H1 (cell line): ENCODE measurements at regions not wholly inside any gene's neighbourhood (a gene's known extent, or its start where the extent isn't known, plus 50 kb on each side); places are given as distances from the start of the nearest gene placed in this dataset.

ENCODE experiments used
- CTCF ChIA-PET: fragments of 300-600 bp; sonication (Branson Sonifier 250); formaldehyde crosslinking; loops from one replicate; lab custom pipeline; 2021; ENCODE audit not compliant: partially characterized antibody; lab: Charles Lee
- POLR2A ChIA-PET: fragments of 300-600 bp; sonication (Branson Sonifier 250); formaldehyde crosslinking; loops from one replicate; lab custom pipeline; 2021; ENCODE audit warnings: inconsistent platforms; ENCODE audit not compliant: partially characterized antibody; lab: Charles Lee
- DNase-seq, 2 experiments: peaks; one replicate each; pipeline versions ENCODE4 v3.0.0 to v3.0.0-alpha.2; 2010 to 2022; ENCODE audit warnings: low spot score in 2 of 2, low read depth in 1 of 2, mixed read lengths in 1 of 2
- FAIRE-seq: peaks from 2 replicates; lab custom pipeline; 2011; peaks lifted over from hg19 to GRCh38; lab: Jason Lieb, UNC
- H2AFZ ChIP-seq: 2 replicates; pipeline ENCODE4 v1.8.1; 2012; ENCODE audit warnings: low read length, inconsistent platforms
- H2AK5ac ChIP-seq: 2 replicates; pipeline ENCODE4 v1.6.1; 2013; ENCODE audit warnings: low read depth, low read length
- H2BK120ac ChIP-seq: replicated peaks from 2 replicates; pipeline ENCODE3; 2013; ENCODE audit warnings: low read depth, low read length, inconsistent platforms
- H2BK12ac ChIP-seq: 2 replicates; pipeline ENCODE4 v1.6.1; 2013; ENCODE audit warnings: low read depth, low read length
- H2BK15ac ChIP-seq: 2 replicates; pipeline ENCODE4 v1.6.1; 2013; ENCODE audit warnings: low read length
- H2BK20ac ChIP-seq: 2 replicates; pipeline ENCODE4 v1.6.1; 2013; ENCODE audit warnings: low read length
- H2BK5ac ChIP-seq: 2 replicates; pipeline ENCODE4 v1.6.1; 2013; ENCODE audit warnings: low read depth, low read length
- H3K14ac ChIP-seq: 2 replicates; pipeline ENCODE4 v1.6.1; 2013; ENCODE audit warnings: inconsistent platforms; ENCODE audit not compliant: insufficient read length
- H3K18ac ChIP-seq: 2 replicates; pipeline ENCODE4 v1.6.1; 2013; ENCODE audit warnings: low read length; ENCODE audit errors: extremely low read depth
- H3K23ac ChIP-seq: 2 replicates; pipeline ENCODE4 v1.6.1; 2013; ENCODE audit warnings: inconsistent platforms; ENCODE audit not compliant: insufficient read length
- H3K23me2 ChIP-seq: 2 replicates; pipeline ENCODE4 v1.6.1; 2013; ENCODE audit warnings: low read depth, low read length
- H3K27ac ChIP-seq: 2 replicates; pipeline ENCODE4 v1.6.1; 2011; ENCODE audit warnings: low read depth, low read length, inconsistent platforms
- H3K27me3 ChIP-seq, 4 experiments: replicated peaks in 1 of 4; 1 replicate in 1 of 4; 2 replicates in 3 of 4; pipeline versions ENCODE4 v1.6.1 to v1.8.1; 2011 to 2013; ENCODE audit warnings: low read length in 3 of 4, mild to moderate bottlenecking in 3 of 4, inconsistent platforms in 2 of 4, mixed read lengths in 2 of 4, moderate library complexity in 1 of 4; ENCODE audit not compliant: control insufficient read depth in 3 of 4, insufficient read depth in 3 of 4; ENCODE audit errors: extremely low read depth in 1 of 4
- H3K36me3 ChIP-seq, 4 experiments: 2 replicates each; pipeline versions ENCODE4 v1.6.1 to v1.8.1; 2011 to 2013; ENCODE audit warnings: mild to moderate bottlenecking in 4 of 4, low read length in 3 of 4, moderate library complexity in 2 of 4, control low read depth in 1 of 4, inconsistent platforms in 1 of 4; ENCODE audit not compliant: insufficient read depth in 4 of 4, control insufficient read depth in 2 of 4
- H3K4ac ChIP-seq: replicated peaks from 2 replicates; pipeline ENCODE3; 2013; ENCODE audit warnings: low read length, low read depth, mixed read lengths, inconsistent platforms; ENCODE audit not compliant: insufficient read length
- H3K4me1 ChIP-seq, 4 experiments: replicated peaks in 1 of 4; 1 replicate in 1 of 4; 2 replicates in 3 of 4; pipeline versions ENCODE4 v1.6.1 to v1.8.1; 2011 to 2013; ENCODE audit warnings: low read length in 3 of 4, inconsistent platforms in 2 of 4, mixed read lengths in 1 of 4; ENCODE audit not compliant: insufficient read depth in 4 of 4, control insufficient read depth in 3 of 4
- H3K4me2 ChIP-seq, 2 experiments: 2 replicates each; pipeline versions ENCODE4 v1.6.1 to v1.8.1; 2011 to 2013; ENCODE audit warnings: low read depth in 2 of 2, low read length in 2 of 2, control low read depth in 1 of 2, inconsistent platforms in 1 of 2, mild to moderate bottlenecking in 1 of 2; ENCODE audit not compliant: insufficient read depth in 1 of 2
- H3K4me3 ChIP-seq, 4 experiments: fragments of 200-600, 300-600 bp in 1 of 4; sonication (generic), shearing (Covaris generic), sonication (Bioruptor Twin) in 1 of 4; 2 replicates each; pipeline versions ENCODE4 v1.5.1 to v1.8.1; 2011 to 2016; ENCODE audit warnings: low read length in 4 of 4, low read depth in 3 of 4, control low read depth in 2 of 4, inconsistent platforms in 2 of 4, mild to moderate bottlenecking in 2 of 4, mixed read lengths in 1 of 4, moderate library complexity in 1 of 4; ENCODE audit not compliant: insufficient read depth in 2 of 4; ENCODE audit errors: extremely low read depth in 1 of 4
- H3K56ac ChIP-seq: replicated peaks from 2 replicates; pipeline ENCODE3; 2013; ENCODE audit warnings: low read depth, mild to moderate bottlenecking, mixed read lengths, low read length, inconsistent platforms; ENCODE audit not compliant: insufficient read length
- H3K79me1 ChIP-seq: 2 replicates; pipeline ENCODE4 v1.6.1; 2013; ENCODE audit warnings: low read depth, low read length, control low read depth
- H3K79me2 ChIP-seq, 2 experiments: 2 replicates each; pipeline versions ENCODE4 v1.6.1 to v1.8.1; 2012 to 2013; ENCODE audit warnings: low read length in 2 of 2, mild to moderate bottlenecking in 2 of 2, inconsistent platforms in 1 of 2; ENCODE audit not compliant: insufficient read depth in 2 of 2, control insufficient read depth in 1 of 2
- H3K9ac ChIP-seq, 4 experiments: replicated peaks in 1 of 4; 1 replicate in 1 of 4; 2 replicates in 3 of 4; pipeline versions ENCODE4 v1.6.1 to v1.8.1; 2011 to 2013; ENCODE audit warnings: low read depth in 3 of 4, low read length in 3 of 4, control low read depth in 2 of 4, mild to moderate bottlenecking in 2 of 4, moderate library complexity in 2 of 4, inconsistent platforms in 1 of 4; ENCODE audit errors: extremely low read depth in 1 of 4
- H3K9me3 ChIP-seq, 2 experiments: 2 replicates each; pipeline versions ENCODE4 v1.6.1 to v1.8.1; 2012 to 2013; ENCODE audit warnings: mild to moderate bottlenecking in 2 of 2, moderate library complexity in 2 of 2, control low read depth in 1 of 2, inconsistent platforms in 1 of 2, low read depth in 1 of 2, low read length in 1 of 2, mixed read lengths in 1 of 2; ENCODE audit not compliant: insufficient read depth in 2 of 2
- H4K20me1 ChIP-seq, 2 experiments: replicated peaks in 1 of 2; 2 replicates each; pipeline versions ENCODE3 to v1.8.1; 2011 to 2013; ENCODE audit warnings: inconsistent platforms in 2 of 2, low read length in 2 of 2, mild to moderate bottlenecking in 1 of 2; ENCODE audit not compliant: insufficient read depth in 2 of 2, control insufficient read depth in 1 of 2
- H4K5ac ChIP-seq: 2 replicates; pipeline ENCODE4 v1.6.1; 2013; ENCODE audit warnings: low read length, low read depth, mixed read lengths, inconsistent platforms; ENCODE audit not compliant: insufficient read length
- H4K8ac ChIP-seq: 2 replicates; pipeline ENCODE4 v1.8.0; 2013; ENCODE audit warnings: mild to moderate bottlenecking, moderate library complexity, low read length, inconsistent platforms; ENCODE audit not compliant: insufficient read depth; ENCODE audit errors: extremely low read depth
- H4K91ac ChIP-seq: replicated peaks from 2 replicates; pipeline ENCODE3; 2013; ENCODE audit warnings: low read length, mixed read lengths, inconsistent platforms; ENCODE audit not compliant: insufficient read length
- ASH2L ChIP-seq: fragments of 200-600, 300-600 bp; sonication (generic); IDR thresholded peaks from one replicate; pipeline ENCODE4 v1.7.1; 2017; ENCODE audit warnings: low read length
- HDAC2 ChIP-seq, 2 experiments: fragments of 300-600 bp in 1 of 2; sonication (generic) in 1 of 2; IDR thresholded peaks; 2 replicates each; pipeline ENCODE4 v1.6.1; 2011 to 2012; ENCODE audit warnings: low read depth in 2 of 2, low read length in 2 of 2, mild to moderate bottlenecking in 2 of 2, moderate library complexity in 2 of 2, borderline replicate concordance in 1 of 2, inconsistent platforms in 1 of 2
- JUND ChIP-seq: IDR thresholded peaks from 2 replicates; pipeline ENCODE4 v1.6.1; 2011; ENCODE audit warnings: mild to moderate bottlenecking, improper control_type of control experiment, low read length
- NANOG ChIP-seq: IDR thresholded peaks from 2 replicates; pipeline ENCODE4 v1.6.1; 2011; ENCODE audit warnings: low read length, low read depth, mild to moderate bottlenecking, inconsistent platforms; ENCODE audit not compliant: insufficient read depth, poor library complexity, severe bottlenecking
- SP2 ChIP-seq: IDR thresholded peaks from 2 replicates; pipeline ENCODE4 v1.6.1; 2012; ENCODE audit warnings: mild to moderate bottlenecking, low read length, inconsistent platforms
- WGBS, 2 experiments: shearing (Covaris generic) in 1 of 2; methylation state at CpG; one replicate each; pipeline versions ENCODE4 v1.1.6 to v1.1.7; 2013 to 2015; ENCODE audit warnings: low lambda C conversion rate in 2 of 2, mixed read lengths in 2 of 2, inconsistent platforms in 1 of 2, low coverage in 1 of 2, missing lambda C conversion rate in 1 of 2; ENCODE audit not compliant: insufficient replicate concordance in 2 of 2, insufficient coverage in 1 of 2, insufficient read length in 1 of 2; ENCODE audit errors: extremely low coverage in 1 of 2, missing lambda C conversion rate in 1 of 2; 5-methylcytosine and 5-hydroxymethylcytosine counted together
- TF ChIP-seq, protein P1 (sequence below): IDR thresholded peaks from 2 replicates; pipeline ENCODE4 v1.6.1; 2011; ENCODE audit warnings: low read length, improper control_type of control experiment

DNA sequence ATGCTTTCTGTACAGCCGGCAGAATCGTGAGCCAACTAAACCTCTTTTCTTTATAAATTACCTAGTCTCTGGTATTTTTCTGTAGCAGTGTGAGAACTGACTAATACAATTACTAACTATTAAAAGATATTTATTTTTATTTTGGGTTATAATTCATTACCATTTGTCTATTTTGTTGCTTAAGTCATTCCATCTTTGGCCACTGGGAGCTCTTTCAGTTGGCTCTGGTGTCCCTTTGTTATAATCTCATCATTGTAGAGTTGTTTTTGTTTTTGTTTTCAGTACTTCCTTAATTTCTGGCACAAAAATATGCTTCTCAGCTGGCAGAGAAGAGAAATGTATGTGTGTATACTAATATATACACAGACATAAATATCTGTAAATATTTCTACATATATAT is 807.9 kb upstream of the MBL2 start:
- no peak overlapping the region for H3K4me2 ChIP-seq
- H2AK5ac ChIP-seq, result no peak overlapping the region
- no peak overlapping the region for H2BK15ac ChIP-seq
- WGBS, 2 experiments, result 88% methylated on average over 2 of the region's 2 CpGs; no CpG with 5 or more reads in 1 of the 2 experiments
- no peak overlapping the region for H4K8ac ChIP-seq
- H3K27ac ChIP-seq, result no peak overlapping the region
- no peak overlapping the region for H3K23ac ChIP-seq
- H3K79me1 ChIP-seq, result no peaks in the 10 kb centered on the region
- no peak overlapping the region for H3K4me3 ChIP-seq
- no peak overlapping the region for H2BK12ac ChIP-seq
- H2BK20ac ChIP-seq, result no peak overlapping the region; the same call in 1 of the 2 replicates
- H3K9me3 ChIP-seq, result no peaks in the 10 kb centered on the region
- no peak overlapping the region for H3K14ac ChIP-seq
- FAIRE-seq, result no peak
- no peak overlapping the region for H3K56ac ChIP-seq
- H3K9ac ChIP-seq, result no peak overlapping the region
- H3K36me3 ChIP-seq, result no peaks in the 10 kb centered on the region
- H3K79me2 ChIP-seq, result no peaks in the 10 kb centered on the region
- H4K20me1 ChIP-seq, result no peaks in the 10 kb centered on the region
- H2AFZ ChIP-seq, result no peak overlapping the region
- H3K27me3 ChIP-seq, result no peaks in the 10 kb centered on the region
- no peaks in the 10 kb centered on the region for H3K4me1 ChIP-seq
- no peak overlapping the region for H2BK120ac ChIP-seq
- DNase-seq, result no peak
- H4K91ac ChIP-seq, result no peak overlapping the region
- ChIA-PET CTCF (interaction anchor here (1.0 to 1.5 kb wide), 8 partner anchors 9 to 650 kb away, joined by 3 to 7 read pairs (median 4); no protein-coding TSS in a partner anchor), POLR2A (interaction anchor here (1.2 kb wide), 1 partner anchor 10 kb away, joined by 3 read pairs; no protein-coding TSS in a partner anchor)
- H2BK5ac ChIP-seq, result no peak overlapping the region
- H3K4ac ChIP-seq, result no peak overlapping the region
- TF ChIP-seq HDAC2 (IDR thresholded peaks at IDR 0.05; ENCODE audit: borderline replicate concordance in 1 of 2, low read depth in 2 of 2, low read length in 2 of 2) (no peak), ASH2L (no peak), SP2 (no peak), NANOG (no peak), JUND (no peak)
- TF ChIP-seq, protein P1, sequence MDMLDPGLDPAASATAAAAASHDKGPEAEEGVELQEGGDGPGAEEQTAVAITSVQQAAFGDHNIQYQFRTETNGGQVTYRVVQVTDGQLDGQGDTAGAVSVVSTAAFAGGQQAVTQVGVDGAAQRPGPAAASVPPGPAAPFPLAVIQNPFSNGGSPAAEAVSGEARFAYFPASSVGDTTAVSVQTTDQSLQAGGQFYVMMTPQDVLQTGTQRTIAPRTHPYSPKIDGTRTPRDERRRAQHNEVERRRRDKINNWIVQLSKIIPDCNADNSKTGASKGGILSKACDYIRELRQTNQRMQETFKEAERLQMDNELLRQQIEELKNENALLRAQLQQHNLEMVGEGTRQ, result no peak
- no peak overlapping the region for H3K18ac ChIP-seq
- no peak overlapping the region for H4K5ac ChIP-seq
- no peaks in the 10 kb centered on the region; the same call in 1 of the 2 replicates for H3K23me2 ChIP-seq
